Stimulated activated CD4-positive, alpha-beta T cell treated with anti-CD3 and anti-CD28 coated beads, Interleukin-2, amount 100 ng/mL, for 24 hours (primary cell): ENCODE measurements at regions not wholly inside any gene's neighbourhood (a gene's known extent, or its start where the extent isn't known, plus 50 kb on each side); places are given as distances from the start of the nearest gene placed in this dataset.
"Not testable (repeated sequence)": the region's sequence is repeated elsewhere in the genome, so short reads cannot be mapped to it uniquely, and the experiment has no call there.

ENCODE experiments used
- DNase-seq, 2 donors: peaks; one replicate each; pipeline ENCODE4 v3.0.0-alpha.2; 2020

DNA sequence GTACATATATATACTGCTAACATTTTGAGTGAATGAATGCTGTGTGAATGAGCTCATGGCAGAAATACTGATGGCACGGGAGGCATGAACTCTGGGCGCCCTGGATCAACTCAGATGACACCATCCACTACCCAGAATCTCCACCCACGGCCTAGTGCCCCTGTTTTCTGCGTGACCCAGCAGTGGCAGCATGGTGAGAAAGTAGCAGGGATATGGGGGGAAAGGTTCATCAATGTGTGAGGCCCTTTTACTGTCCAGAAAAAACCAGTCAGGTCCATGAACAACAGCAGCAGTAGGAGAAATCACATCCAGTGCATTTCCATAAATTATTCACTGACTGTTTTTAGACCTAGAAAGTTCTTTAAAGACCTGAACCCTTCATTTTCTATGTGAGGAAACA, 391.0 kb upstream of the NRP1 start:
- no peak for DNase-seq

DNA sequence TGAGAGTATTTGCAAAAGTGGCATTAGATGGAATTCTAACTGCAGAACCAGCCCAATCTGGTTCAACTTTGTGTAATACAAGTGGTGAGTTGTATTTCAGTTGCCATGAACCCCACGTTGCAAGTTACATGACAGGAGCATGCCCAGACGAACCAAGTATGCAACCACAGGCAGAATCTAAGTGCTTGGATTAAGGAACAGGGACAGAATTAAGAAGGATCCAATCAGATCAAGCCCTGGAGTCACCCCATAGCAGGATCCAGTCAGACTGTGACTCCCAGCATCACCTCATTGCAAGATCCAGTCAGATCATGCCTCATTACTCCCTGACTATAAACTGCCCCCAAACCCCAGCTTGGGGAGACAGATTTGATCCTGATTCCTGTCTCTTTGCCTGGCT, 388.7 kb upstream of the NRP1 start:
- DNase-seq = no peak

DNA sequence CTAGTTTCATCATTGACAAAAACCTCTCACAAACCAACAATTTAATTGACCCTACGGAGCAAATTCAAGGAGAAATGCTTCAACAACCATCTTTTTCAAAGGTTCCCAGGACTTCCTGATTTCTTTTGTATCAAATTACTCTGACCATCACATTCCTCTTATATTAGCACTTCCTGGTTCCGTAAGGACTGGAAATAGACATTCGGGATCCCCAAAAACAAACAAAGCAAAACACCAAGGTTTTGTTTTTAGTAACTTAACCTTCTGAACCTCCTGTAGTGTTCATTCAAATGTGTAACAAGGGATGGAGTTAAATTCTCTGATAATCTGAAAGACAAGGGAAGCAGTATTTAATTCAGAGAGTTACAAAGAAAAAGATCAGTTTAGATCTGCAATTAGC, 387.6 kb upstream of the NRP1 start:
- no peak for DNase-seq

DNA sequence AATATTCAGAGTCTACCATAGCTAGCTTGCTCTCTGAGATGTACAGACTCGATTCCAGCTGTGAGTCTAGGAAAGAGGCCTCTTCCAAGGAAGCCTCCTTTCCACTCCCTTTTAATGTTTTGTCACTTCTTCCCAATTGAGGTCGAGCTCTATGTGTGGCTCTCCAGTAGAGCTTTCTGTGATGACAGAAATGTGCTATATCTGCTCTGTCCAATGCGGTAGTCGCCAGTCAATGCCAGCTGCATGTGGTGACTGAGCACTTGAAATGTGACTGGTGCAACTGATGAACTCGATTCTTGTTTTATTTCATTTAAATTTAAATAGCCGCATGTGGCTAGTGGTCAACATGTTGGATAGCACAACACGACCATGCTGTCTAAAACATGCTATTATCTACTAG, 387.0 kb upstream of the NRP1 start:
- DNase-seq = no peak

DNA sequence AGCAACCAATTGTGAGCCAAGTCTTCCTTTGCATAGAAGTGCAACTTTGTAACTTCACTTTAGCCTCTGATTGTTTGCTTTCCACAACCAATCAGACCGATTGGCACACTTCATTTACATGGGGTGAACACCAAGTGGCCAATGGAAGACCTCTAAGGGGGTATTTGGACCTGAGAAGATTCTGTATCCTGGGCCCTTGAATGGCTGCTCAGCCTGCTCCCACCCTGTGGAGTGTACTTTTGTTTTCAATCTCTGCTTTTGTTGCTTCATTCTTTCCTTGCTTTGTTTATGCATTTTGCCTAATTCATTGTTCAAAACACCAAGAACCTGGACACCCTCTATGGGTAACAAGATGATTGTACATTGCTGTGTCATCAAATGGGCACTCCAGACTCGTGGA, 385.7 kb upstream of the NRP1 start:
- DNase-seq = no peak

DNA sequence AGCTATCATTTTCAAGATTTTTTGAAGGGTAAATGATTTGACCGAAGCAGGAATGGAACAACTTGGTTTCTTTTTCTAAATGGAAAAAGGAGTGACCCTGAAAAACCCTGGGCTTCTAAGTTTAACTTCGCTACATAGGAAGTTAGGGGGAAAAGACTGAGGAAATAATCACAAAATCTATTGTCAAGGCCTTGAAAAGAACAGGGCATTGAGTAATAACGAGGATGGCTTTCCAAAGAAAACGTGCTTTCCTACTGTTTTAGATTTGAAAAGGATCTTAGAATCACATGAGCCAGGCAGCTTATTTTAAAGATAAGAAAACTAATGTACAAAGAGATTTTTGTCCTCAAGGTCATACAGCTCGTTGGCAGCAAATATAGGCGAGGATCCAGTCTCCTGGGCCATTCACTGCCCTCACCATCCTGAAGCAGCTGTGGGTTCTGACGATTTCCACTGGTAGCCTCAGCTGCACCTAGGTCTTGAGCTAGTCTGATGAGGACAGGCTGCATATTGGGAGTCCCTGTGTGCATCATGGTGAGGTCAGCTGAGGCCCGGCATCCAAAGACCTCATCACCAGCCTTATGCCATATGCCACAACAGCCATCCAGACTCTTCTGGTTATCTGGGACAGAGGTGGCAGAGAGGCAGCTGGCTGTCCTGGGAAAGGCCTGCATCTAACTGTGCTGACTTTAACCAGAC, 384.7 kb upstream of the NRP1 start:
- no peak for DNase-seq

DNA sequence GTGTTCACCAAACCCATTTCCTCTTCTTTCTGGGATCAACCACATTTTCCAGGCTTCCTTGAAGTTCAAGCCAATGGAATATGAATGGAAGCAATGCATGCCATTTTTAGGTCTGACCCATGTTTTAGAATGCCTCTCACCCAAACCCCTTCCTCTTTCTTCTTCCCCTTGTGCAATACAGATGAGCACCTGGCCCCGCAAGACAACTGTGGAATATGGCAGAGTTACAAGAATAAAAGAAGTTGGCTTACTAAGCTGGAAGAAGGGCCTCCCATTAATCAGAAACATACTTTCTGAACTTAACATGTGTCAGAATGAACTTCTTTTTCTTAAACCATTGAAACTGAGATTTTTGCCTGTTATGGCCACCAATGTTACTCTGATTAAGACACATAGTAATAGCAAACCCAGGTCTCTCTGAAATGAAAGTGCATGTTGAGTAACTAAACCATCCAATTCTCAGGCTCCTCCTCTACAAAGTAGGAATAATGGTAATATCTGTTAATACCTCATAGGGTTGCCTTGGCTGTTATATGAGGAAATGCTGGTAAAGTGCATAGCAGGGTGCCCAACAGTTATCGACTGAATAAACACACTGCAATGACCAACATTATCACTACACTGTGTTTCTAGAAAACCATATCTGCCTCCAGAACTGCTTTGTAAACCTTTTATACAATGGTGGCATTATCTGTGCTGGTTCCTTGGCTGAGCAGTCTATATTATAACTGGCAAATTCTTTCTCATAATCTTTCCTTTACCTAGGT, 382.2 kb upstream of the NRP1 start:
- DNase-seq = no peak

DNA sequence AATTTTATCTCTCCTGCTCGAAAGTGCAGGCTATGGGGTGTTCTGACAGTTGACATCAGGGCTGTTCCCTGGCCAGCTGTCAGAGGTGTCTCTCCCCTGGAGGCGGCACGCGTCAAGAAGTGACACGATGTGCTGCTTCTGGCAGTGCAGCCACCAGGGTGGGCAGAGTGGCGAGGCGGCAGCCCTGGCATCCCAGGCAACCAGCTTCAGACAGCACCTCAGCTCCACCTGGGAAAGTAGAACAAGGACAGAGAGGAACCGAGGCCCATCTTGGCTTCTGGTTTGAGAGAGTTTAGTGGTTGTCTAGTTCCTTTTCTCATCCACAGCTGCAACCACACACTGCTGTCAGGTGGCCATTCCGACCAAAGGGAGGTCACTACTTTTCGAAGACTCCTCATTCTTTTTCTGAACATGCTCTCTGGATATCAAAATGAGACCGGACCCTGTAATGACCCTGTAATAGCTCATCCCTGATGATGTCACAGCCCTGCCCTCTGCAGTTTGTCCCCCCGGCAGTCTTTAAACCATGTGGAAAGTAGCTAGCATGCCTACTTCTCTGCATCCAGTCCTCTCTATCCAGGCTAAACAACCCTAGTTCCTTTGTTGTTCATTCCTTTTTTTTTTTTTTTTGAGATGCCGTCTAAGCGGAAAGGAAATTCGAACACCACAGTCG, 381.0 kb upstream of the NRP1 start:
- no peak for DNase-seq

DNA sequence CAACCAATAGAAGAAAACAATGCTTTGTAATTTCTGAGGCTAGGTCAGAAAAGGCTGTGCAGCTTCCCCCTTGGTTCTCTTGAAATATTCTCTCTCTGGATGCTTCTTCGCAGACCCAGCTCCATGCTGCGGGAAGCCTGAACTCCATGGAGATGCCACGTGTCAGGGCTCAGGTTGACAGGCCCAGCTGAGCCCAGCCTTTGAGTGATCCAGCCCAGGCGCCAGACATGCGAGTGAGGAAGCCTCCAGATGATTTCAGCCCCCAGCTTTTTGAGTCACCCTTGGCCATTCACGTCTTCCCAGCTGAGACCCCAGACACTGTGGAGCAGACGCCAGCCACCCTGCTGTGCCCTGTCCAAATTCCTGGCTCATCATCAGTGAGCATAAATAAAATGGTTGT, 378.4 kb upstream of the NRP1 start:
- DNase-seq = no peak

DNA sequence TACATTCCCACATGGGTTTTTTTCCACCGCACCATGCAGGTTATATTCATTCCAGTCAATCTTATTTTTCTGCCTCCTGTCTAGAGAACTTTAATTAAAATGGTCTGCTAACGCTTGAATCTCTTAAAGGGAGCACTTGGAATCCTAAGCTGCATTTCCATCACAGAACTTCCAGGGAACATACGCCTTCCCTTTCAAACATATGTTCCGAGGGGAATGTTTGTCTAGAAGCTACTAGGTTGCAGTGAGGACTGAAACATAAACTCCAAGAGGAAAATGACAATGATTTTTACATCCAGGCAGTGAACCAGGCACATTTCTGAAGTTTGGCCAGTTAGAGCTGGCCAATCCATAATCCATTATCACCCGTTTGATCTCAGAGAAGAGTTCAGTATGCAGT, 375.5 kb upstream of the NRP1 start:
- DNase-seq = no peak

DNA sequence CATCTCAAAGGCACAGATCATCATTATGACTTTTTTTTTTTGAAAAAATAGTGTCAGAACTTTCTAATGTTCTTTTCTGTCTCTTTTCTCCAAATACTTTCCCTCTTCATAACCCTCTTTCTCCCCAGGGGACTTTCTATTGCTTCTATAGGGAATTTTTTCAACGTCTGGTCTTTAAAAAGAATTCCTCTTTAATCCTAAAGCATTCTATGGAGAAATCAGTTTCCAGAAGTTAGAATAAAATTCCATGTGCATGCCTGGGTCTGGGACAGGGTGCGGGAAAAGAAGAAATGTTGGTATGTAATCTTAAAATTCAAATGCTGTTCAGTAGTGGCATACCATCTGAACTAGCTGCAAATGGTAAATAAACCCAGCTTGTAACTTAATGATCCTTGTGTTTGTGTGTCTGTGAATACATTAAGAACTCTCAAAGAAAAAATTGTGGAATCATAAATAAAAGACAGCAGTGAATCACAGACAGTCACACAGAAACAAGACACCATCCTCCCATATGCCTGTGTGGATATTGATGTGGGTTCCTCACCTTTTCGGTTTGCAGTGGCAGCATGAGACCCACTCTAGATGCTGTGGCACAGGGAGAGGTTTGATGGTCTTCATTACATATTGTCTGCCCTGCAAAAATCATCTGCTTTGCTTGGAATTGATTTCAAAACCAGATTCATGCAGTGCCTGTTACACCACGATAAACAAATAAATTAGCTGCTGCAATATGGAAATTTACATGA, 374.7 kb upstream of the NRP1 start:
- no peak for DNase-seq

DNA sequence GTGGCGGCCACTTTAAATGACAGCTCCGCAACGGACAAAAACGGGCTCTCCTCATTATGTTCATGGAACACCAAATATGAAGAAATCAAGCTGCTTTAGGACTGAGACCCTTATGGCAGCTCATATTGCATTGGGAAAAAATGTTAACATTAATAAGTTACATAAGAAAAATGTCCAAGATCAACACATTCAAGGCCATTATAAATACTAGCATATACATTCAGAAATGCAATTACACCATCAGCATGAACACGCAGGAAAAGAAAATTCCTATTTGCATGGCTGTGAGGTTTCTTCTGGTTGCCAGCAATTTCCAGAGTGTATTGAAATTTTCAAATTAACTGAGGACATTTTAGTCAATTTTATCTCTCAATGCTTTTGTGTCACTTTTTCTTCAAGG, 374.1 kb upstream of the NRP1 start:
- DNase-seq = no peak

DNA sequence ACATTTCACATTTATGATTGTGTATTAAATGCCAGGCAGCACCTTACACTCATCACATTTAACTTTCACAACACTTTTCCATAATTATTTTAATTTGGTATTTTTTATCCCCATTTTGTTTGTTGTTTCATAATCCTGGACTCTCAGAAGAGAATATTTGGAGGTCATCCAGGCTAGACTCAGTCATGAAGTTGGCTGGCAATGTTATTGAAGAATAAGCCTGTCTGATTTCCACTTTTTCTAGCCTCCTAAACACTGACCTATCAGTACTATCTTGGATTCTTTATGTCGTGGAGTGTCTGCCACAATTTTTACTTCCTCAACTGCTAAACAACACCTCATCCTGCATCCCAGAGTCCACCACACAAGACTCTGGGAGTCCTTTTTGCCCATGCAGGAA, 372.3 kb upstream of the NRP1 start:
- DNase-seq = no peak

DNA sequence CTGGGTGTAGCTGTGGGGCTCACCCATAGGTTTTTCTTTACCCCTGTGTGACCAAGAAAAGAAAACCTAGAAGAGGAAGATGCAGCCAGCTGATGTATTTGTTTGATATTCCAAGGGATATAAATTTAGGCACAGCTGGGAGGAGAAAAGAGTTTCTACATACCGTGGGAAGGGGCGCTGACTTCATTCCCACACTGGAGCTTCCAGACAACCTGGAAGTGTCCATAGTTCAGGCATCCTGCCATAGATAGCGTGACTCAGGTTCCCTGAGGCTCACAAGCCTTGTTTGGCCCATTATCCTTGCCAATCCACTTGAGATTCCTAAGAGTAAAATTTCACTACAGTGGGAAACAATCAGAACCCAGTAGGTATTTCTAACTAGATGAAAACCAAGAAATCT, 371.7 kb upstream of the NRP1 start:
- no peak for DNase-seq

DNA sequence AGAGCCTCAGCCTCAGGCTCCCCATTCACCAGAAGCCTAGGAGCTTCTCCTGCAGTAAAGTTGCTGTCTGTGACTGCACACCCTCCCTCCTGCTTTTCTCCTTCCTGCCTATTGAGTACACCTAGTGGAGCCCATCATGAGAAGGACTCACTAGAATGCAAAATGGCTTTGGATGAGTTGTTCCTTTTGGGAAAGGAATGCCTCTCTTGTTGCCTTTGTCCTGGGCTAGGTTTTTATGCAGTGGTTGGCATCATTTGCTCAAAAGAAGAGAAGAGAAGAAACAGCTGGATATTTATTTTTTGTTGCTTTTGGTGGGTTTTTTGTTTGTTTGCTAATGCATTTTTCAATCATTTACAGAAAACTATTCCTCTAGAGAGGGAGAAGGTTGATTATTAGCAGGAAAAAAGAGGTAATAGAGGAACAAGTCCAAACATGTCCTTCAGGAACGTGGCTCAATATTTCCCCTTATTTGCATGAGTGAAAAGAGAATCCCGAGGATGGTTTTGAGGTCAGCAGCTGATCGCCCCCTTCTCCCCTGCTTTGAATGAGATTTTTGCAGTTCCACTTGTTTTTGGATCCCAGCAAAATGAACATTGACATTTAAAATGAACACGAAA, 369.9 kb upstream of the NRP1 start:
- DNase-seq = no peak

DNA sequence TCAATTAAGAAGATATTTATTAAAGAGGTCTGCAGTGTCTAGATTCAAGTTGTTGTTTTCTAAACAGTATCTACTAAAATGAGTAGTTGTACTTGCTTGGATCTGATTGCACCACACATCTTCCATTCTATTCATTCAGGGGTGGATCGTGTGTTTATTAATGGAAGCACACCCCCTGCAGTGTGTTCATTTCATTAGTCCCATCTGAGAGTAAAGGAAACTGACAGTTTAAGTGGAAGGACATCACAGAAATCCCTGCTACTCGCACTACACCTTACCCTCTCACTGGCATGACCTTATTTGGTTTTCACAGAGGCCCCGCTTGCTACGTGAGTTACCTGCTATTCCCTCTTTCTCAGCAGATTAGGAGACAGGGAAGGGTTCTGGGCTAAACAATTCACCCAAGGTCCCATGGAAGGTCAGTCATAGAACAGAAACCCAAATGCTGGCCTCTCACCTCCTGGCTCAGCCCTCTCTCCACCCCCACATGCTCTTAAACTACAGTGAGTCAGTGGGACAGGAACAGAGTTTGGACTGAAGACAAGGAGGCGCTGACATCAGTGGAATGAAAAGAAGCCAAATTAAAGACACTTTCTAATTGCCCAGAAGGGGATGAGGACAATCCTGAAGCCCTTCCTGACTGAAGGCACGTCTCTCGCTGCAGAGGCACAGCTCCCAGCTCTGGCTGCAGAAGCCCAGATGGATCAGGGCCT, 369.2 kb upstream of the NRP1 start:
- DNase-seq = no peak

DNA sequence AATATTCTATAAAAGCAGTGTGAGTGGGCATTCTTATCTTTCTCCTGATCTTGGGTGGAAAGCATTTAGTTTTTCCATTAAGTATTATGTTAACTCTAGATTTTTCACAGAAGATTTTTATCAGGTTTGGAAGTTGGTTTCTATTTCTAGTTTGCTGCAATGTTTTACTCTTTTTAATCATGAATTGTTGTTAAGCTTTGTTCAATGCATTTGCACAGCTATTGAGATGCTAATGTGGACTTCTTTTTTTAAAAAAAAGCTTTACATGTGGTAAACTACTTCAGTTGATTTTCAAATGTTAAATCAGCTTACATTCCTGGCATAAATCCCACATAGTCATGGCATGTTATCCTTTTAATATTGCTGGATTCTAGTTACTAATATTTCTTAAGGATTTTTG, 363.6 kb upstream of the NRP1 start:
- DNase-seq = no peak

DNA sequence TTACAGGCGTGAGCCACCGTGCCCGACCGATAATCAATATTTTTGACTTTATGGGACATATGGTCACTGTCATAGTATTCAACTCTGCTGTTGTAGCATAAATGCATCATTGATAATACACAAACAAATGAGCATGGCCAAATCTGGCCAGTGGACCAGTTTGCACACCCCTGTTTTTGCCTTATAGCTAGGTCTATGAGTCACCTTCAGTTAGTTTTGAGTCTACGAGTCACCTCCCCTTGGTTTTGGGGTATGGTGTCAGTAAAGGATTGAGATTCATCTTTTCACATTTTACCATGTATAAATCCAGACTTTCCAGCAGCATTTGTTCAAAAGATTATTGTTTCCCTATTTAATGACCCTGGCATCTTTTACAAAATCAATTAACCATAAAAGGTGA, 362.5 kb upstream of the NRP1 start:
- no peak for DNase-seq

DNA sequence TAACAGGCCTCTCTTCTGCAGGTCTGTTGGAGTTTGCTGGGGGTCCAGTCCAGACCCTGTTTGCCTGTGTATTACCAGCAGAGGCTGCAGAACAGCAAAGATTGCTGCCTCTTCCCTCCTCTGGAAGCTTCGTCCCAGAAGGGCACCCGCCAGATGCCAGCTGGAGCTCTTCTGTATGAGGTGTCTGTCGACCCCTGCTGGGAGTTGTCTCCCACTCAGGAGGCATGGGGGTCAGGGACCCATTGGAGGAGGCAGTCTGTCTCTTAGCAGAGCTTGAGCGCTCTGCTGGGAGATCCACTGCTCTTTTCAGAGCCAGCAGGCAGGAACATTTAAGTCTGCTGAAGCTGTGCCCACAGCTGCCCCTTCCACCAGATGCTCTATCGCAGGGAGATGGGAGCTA, 361.1 kb upstream of the NRP1 start:
- no peak for DNase-seq

DNA sequence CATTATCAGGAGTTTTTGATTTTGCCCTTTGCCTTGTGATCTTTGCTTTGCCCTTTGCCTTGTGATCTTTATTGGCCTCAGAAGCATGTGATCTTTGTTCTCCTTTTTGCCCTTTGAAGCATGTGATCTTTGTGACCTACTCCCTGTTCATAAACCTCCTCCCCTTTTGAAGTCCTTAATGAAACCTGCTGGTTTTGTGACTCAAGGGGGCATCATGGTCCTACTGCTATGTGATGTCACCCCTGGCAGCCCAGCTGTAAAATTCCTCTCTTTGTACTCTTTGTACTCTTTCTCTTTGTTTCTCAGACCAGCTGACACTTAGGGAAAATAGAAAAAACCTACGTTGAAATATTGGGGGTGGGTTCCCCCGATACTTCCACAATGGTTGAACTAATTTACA, 356.1 kb upstream of the NRP1 start:
- not testable (repeated sequence) for DNase-seq

DNA sequence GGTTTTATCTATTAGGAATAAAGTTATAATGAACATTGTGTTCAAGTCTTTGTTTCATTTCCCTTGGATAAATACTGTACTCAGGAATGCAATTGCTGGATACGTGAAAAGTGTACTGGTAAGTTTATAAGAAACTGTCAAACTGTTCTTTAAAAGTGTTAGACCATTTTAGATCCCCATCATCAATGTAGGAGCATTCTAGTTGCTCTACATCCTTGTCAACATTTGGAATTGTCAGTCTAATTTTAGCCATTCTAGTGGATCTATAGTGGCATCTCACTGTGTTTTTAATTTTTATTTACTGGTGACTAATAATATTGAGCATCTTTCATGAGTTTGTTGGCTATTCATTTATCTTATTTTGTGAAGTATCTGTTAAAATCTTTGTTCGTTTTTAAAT, 354.0 kb upstream of the NRP1 start:
- no peak for DNase-seq

DNA sequence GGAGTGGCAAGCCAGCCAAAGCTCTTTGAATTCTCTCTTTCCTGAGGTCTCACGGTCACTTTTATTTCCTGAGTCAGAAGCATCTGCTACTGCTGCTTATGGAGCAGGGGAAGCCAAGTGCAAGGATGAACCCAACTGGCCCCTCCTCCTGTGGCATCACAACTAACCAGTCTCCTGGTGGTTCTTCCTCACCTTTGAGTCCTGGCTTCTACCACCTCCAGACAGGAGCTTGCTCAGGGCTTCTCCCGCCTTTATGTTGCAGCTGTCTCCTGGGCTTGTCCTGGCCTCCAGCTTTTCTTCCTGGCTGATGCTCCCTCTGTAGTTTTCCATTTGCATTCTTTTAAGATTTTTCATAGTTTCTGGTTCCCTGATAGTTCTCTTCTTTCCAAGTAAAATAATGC, 349.7 kb upstream of the NRP1 start:
- no peak for DNase-seq

DNA sequence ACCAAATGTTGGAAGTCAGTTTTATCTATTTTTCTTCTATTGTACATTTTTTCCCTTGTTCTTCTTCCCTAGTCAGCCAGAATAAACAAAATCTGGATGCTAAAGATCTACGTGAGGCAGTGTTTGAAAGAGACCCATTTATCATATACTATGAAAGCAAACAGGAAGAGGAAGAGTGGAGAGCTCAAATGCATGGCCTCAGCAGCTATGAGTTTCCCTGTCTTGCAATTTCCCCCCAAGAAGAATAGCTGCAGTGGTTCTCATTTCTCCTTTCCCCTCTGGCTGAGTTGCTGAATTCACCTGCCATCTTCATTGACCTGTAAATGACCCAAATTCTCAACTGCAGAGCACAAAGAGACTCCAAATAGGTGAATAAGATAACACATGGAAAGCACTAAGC, 347.1 kb upstream of the NRP1 start:
- DNase-seq = no peak
